ENCODE measurements at regions not wholly inside any gene's neighbourhood (a gene's known extent, or its start where the extent isn't known, plus 50 kb on each side); places are given as distances from the start of the nearest gene placed in this dataset.

DNA sequence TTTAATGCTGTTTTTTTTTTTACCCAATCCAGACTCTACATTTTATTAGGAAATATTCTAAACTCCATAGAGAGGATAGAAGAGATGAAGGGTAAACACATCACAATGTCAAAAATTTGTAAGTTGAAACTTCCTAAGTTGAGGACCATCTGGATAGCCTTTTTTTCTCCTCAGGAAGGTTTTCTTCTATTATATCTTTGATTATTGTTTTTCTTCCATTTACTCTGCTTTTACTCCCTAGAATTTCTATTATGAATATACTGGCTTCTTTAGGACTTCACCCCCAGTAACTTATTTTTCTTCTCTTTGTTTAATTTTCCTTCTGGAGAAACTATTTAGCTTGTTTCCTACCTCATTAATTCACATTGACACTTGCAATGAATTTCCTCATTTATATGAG, 71.2 kb upstream of the SLIT2 start:
- FAIRE-seq, result no peak

More for the DNA sequence above, 71.2 kb upstream of the SLIT2 start:
- BruUV-seq (replicated peaks), result no TSS peak
- peaks cover 68% of the 10 kb centered on the region for H3K9me3 ChIP-seq (ENCODE audit: low read length)
- H3K79me2 ChIP-seq (ENCODE audit: insufficient read depth, low read length), result no peaks in the 10 kb centered on the region
- no peak overlapping the region for H2AFZ ChIP-seq (ENCODE audit: low read length)
- intact Hi-C loops (cut with micrococcal nuclease; ENCODE audit: unreplicated experiment) (no loop called here), in situ Hi-C loops (cut with HindIII; ENCODE audit: extremely low pct_ligation_motif_present, low pct_unique_long_range_greater_than_20kb) (no loop called here)
- TF ChIP-seq ARID2 (CRISPR knock-in tag; IDR thresholded peaks at IDR 0.05; ENCODE audit: borderline replicate concordance) (no peak), PHB2 (IDR thresholded peaks at IDR 0.05; ENCODE audit: partially characterized antibody) (no peak), CEBPB (IDR thresholded peaks at IDR 0.05; ENCODE audit: borderline replicate concordance, low read depth, low read length) (no peak), IKZF4 (CRISPR knock-in tag; IDR thresholded peaks at IDR 0.05; ENCODE audit: borderline replicate concordance, low read depth, not compliant biosample characterization) (no peak), SP5 (CRISPR knock-in tag; IDR thresholded peaks at IDR 0.05; ENCODE audit: borderline replicate concordance, low read depth) (no peak), CBX5 (CRISPR knock-in tag; IDR thresholded peaks at IDR 0.05; ENCODE audit: borderline replicate concordance) (no peak), HMG20B (CRISPR knock-in tag; conservative IDR thresholded peaks at IDR 0.05) (no peak), KDM5A (IDR thresholded peaks at IDR 0.05; ENCODE audit: borderline replicate concordance, low read length) (no peak), MEIS1 (CRISPR knock-in tag; IDR thresholded peaks at IDR 0.05; ENCODE audit: borderline replicate concordance) (no peak), ARNTL (CRISPR knock-in tag; IDR thresholded peaks at IDR 0.05) (no peak), ETV6 (CRISPR knock-in tag; conservative IDR thresholded peaks at IDR 0.05) (no peak), NR3C1 (CRISPR knock-in tag; IDR thresholded peaks at IDR 0.05) (no peak), TBP (CRISPR knock-in tag; IDR thresholded peaks at IDR 0.05) (no peak), NFKBIZ (CRISPR knock-in tag; IDR thresholded peaks at IDR 0.05) (no peak)
- TF ChIP-seq, protein P1, sequence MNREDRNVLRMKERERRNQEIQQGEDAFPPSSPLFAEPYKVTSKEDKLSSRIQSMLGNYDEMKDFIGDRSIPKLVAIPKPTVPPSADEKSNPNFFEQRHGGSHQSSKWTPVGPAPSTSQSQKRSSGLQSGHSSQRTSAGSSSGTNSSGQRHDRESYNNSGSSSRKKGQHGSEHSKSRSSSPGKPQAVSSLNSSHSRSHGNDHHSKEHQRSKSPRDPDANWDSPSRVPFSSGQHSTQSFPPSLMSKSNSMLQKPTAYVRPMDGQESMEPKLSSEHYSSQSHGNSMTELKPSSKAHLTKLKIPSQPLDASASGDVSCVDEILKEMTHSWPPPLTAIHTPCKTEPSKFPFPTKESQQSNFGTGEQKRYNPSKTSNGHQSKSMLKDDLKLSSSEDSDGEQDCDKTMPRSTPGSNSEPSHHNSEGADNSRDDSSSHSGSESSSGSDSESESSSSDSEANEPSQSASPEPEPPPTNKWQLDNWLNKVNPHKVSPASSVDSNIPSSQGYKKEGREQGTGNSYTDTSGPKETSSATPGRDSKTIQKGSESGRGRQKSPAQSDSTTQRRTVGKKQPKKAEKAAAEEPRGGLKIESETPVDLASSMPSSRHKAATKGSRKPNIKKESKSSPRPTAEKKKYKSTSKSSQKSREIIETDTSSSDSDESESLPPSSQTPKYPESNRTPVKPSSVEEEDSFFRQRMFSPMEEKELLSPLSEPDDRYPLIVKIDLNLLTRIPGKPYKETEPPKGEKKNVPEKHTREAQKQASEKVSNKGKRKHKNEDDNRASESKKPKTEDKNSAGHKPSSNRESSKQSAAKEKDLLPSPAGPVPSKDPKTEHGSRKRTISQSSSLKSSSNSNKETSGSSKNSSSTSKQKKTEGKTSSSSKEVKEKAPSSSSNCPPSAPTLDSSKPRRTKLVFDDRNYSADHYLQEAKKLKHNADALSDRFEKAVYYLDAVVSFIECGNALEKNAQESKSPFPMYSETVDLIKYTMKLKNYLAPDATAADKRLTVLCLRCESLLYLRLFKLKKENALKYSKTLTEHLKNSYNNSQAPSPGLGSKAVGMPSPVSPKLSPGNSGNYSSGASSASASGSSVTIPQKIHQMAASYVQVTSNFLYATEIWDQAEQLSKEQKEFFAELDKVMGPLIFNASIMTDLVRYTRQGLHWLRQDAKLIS (CRISPR knock-in tag; IDR thresholded peaks at IDR 0.05), result no peak
- TF ChIP-seq, protein P2, sequence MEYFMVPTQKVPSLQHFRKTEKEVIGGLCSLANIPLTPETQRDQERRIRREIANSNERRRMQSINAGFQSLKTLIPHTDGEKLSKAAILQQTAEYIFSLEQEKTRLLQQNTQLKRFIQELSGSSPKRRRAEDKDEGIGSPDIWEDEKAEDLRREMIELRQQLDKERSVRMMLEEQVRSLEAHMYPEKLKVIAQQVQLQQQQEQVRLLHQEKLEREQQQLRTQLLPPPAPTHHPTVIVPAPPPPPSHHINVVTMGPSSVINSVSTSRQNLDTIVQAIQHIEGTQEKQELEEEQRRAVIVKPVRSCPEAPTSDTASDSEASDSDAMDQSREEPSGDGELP (IDR thresholded peaks at IDR 0.05; ENCODE audit: borderline replicate concordance, low read depth), result no peak
- TF ChIP-seq, protein P3, sequence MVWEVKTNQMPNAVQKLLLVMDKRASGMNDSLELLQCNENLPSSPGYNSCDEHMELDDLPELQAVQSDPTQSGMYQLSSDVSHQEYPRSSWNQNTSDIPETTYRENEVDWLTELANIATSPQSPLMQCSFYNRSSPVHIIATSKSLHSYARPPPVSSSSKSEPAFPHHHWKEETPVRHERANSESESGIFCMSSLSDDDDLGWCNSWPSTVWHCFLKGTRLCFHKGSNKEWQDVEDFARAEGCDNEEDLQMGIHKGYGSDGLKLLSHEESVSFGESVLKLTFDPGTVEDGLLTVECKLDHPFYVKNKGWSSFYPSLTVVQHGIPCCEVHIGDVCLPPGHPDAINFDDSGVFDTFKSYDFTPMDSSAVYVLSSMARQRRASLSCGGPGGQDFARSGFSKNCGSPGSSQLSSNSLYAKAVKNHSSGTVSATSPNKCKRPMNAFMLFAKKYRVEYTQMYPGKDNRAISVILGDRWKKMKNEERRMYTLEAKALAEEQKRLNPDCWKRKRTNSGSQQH (CRISPR knock-in tag; IDR thresholded peaks at IDR 0.05; ENCODE audit: low read depth), result no peak
- TF ChIP-seq, protein P4, sequence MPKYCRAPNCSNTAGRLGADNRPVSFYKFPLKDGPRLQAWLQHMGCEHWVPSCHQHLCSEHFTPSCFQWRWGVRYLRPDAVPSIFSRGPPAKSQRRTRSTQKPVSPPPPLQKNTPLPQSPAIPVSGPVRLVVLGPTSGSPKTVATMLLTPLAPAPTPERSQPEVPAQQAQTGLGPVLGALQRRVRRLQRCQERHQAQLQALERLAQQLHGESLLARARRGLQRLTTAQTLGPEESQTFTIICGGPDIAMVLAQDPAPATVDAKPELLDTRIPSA (CRISPR knock-in tag; IDR thresholded peaks at IDR 0.05; ENCODE audit: borderline replicate concordance), result no peak
- TF ChIP-seq, protein P5, sequence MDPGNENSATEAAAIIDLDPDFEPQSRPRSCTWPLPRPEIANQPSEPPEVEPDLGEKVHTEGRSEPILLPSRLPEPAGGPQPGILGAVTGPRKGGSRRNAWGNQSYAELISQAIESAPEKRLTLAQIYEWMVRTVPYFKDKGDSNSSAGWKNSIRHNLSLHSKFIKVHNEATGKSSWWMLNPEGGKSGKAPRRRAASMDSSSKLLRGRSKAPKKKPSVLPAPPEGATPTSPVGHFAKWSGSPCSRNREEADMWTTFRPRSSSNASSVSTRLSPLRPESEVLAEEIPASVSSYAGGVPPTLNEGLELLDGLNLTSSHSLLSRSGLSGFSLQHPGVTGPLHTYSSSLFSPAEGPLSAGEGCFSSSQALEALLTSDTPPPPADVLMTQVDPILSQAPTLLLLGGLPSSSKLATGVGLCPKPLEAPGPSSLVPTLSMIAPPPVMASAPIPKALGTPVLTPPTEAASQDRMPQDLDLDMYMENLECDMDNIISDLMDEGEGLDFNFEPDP (CRISPR knock-in tag; conservative IDR thresholded peaks at IDR 0.05), result no peak
- no peak overlapping the region for H3K4me2 ChIP-seq (ENCODE audit: low read depth, low read length)
- H3K4me3 ChIP-seq (replicated peaks in 1 of 3; ENCODE audit: insufficient read depth in 1 of 3, low read depth in 2 of 3, low read length in 3 of 3), result no peak overlapping the region
- no peaks in the 10 kb centered on the region for H3K36me3 ChIP-seq (replicated peaks in 1 of 2; ENCODE audit: control insufficient read depth in 1 of 2, insufficient read depth in 2 of 2, low read length in 2 of 2)
- ATAC-seq (no peak), DNase-seq (ENCODE audit: low spot score) (no peak)
- no peak overlapping the region for H3K27ac ChIP-seq (ENCODE audit: extremely low read length, insufficient read depth, low read length)
- ChIA-PET POLR2A (no interaction called here), CTCF (ENCODE audit: low intra/inter-chr PET ratio, low total read pairs) (no interaction called here)
- H3K9ac ChIP-seq (ENCODE audit: insufficient read depth, low read depth, low read length), result no peak overlapping the region
- no peaks in the 10 kb centered on the region for H4K20me1 ChIP-seq (ENCODE audit: insufficient read depth, low read length)
- H3K4me1 ChIP-seq (ENCODE audit: insufficient read depth, low read length), result no peaks in the 10 kb centered on the region
- H3K27me3 ChIP-seq (ENCODE audit: control insufficient read depth in 1 of 2, insufficient read depth in 2 of 2, low read length in 2 of 2), result no peaks in the 10 kb centered on the region

Data from HepG2 (cell line).